ENCODE measurements at regions not wholly inside any gene's neighbourhood (a gene's known extent, or its start where the extent isn't known, plus 50 kb on each side); places are given as distances from the start of the nearest gene placed in this dataset.

- TF ChIP-seq CTCF (conservative IDR thresholded peaks at IDR 0.05) = no peak
- TF ChIP-seq EZH2 (IDR thresholded peaks at IDR 0.05; ENCODE audit: low read depth) = no peak
Observed at GRCh38 chr2:26530240-26530540, 52.3 kb upstream of the OTOF start.

Data from PC-9 (cell line).